HG03280 (cell line): ENCODE measurements at regions not wholly inside any gene's neighbourhood (a gene's known extent, or its start where the extent isn't known, plus 50 kb on each side); places are given as distances from the start of the nearest gene placed in this dataset.

Experiments used
- ATAC-seq: cut with Tn5 transposase; IDR thresholded peaks from one replicate; pipeline ENCODE4 v1.9.1; 2021; ENCODE audit warnings: mild to moderate bottlenecking, moderate library complexity; ENCODE audit not compliant: unreplicated experiment

DNA sequence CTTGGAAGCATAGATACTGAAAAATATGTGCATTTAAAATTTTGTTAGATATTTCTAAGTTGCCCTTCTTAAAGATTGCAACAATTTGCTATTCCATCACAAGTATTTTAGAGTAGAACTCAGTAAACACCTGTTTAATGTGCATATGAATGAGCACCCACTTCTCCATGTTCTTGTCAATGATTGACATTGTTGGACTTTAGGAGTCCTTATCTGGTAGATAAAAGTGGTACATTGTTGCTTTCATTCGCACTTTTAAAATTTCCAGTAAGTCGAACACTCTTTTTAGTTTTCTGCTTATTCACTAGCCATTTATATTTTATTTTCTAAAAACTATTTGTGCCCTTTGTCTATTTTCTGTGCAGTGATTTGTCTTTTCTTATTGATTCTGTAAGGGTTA, 478.3 kb downstream of the SOX2 start:
- ATAC-seq = no peak

GRCh38 chr3:182198345-182198744, 486.6 kb downstream of the SOX2 start:
- no peak for ATAC-seq

- ATAC-seq = no peak
These were observed 489.9 kb downstream of the SOX2 start for GRCh38 chr3:182201456-182202168.

DNA sequence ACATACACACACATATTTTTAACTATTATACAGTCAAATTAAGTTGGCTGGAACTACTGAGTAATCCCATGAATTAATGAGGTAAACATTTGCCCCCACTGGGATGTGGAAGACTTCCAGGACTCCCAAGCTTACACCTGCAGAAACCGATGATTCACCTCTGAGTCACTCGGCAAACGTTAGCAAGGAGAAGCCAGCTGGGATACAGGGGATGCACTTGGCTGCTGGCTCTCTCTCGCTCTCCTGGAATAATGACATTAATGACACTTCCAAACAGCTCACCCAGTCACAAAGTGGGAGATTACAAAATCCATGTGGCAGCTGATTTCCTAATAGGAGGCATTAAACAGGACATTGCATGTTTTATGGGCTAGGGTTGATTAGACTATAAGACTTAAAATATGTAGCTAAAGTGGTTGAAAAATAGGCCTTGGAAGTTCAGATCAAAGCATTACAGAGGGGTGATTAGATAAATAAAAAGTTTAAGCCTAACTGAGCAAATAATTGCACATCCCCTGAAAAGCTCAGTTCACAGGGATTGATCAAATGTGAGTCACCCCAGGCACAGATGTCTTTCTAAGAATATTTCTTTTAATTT, 500.9 kb downstream of the SOX2 start:
- ATAC-seq = no peak

- no peak for ATAC-seq
These were observed 502.7 kb downstream of the SOX2 start for GRCh38 chr3:182214416-182214815.

DNA sequence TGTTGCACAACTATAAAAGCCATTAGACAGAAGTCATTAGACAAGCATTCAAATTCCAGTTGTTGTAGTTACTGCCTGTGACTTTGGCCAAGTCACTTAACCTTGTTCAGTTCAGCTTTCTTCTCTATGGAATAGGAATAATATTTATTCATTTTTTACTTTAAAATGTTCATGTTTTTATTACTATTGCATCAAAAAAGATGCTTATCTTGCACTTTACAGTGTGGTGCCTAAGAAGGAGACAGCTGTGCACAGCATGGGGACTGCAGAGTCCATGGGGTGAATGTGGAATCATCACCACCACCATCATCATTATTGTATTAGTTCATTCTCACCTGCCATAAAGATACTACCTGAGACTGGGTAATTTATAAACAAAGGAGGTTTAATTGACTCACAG, 504.2 kb downstream of the SOX2 start:
- no peak for ATAC-seq

DNA sequence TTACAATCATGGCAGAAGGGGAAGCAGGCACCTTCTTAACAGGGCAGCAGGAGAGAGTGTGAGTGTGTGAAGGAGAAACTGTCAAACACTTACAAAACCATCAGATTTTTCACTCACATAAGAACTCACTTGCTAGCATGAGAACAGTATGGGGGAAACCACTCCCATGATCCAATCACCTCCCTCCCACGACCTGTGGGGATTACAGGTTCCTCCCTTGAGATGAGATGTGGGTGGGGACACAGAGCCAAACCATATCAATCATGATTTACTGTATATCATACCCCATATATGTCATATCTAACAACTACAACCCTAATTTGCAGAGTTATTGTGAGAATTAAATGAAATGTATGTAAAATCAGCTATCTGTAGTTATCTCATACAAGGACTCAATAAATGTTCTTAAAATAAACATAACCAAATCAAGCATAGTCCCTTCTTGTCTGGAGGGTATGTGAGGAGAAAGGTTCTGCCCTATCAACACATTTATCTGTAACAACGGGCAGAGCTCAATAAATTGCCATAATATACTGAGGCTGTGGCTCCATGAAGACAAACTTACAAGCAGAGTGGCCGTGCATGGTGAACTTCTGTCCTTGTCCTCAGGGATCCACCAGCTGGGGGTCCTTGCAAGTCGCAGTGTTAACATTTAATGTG, 504.7 kb downstream of the SOX2 start:
- ATAC-seq = no peak

DNA sequence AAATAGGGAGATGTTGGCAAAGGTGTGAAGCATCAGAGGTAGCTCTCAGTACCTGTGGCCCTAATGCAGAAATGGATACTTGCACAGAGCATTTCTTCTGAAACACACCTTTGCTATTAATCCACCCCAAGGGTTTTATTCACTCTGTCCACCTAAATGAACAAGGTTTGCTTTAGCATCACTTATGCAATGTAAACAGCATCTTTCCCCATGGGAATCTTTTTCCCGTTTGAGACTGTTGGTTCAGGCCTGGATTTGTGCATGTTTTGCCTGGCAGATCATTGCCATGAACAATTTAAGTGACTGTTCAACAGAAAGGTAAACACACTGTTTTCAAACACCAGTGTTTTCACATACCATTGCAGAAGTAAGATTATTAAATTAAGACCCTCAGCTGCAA, 508.3 kb downstream of the SOX2 start:
- ATAC-seq = no peak

DNA sequence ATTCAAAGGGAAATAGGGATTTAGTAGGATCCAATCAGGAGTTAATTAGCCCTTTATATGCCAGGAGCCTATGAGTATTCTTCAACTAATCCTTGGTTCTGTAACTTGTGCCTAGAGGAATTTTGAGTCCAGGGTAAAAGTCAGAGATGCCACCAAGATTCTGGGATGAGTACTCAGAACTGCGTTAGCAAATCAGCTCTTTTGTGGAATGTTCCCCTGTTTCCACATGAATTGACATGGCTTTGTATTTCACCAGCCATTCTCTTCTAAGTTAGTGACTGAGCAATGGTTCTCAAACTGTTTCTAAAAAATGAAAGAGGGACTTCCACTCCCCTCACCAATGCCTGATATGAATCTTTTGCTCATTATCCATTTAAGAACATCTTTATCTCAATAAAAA, 508.7 kb downstream of the SOX2 start:
- no peak for ATAC-seq

DNA sequence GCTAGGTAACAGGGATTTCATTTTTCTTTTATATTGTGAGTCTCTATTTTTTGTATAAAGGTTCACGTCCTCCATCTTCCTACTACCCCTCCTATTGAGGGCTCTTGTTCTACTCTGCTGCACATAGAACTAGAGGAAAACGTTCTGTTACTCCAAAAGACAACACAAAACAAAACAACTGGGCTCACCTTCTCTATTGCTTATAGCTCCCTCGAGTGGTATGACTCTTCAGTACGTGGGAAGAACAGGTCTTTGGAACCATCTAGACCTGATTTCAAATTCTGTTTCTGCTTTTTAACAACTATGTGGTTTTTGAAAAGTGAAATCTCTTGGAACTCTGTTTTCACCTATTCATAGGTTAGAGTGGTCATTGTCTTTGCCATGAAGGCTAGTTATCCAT, 515.3 kb downstream of the SOX2 start:
- no peak for ATAC-seq

DNA sequence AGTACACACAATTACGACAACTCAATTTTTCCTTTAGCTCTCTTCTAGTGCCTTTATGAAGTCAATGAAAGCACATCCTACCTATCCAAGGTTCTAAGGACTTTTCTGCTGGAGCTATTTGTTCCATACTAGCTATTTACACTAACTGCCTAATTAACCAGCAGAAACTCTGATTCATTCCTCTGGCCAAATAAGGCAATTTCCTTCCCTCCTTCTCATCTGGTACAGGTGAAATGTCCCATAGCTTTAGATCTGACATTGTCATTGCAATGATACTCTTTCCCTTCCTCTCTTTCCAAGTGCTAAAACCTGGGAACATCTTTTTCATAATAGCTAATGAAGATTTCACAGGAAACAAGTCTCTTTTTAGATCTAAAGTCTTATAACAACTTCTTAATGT, 521.7 kb downstream of the SOX2 start:
- no peak for ATAC-seq

GRCh38 chr3:182233957-182234356, 522.2 kb downstream of the SOX2 start:
- ATAC-seq = no peak

- no peak for ATAC-seq
These were observed 523.2 kb downstream of the SOX2 start for GRCh38 chr3:182234881-182235280.

- ATAC-seq = no peak
These were observed 523.8 kb downstream of the SOX2 start for GRCh38 chr3:182235504-182235903.

GRCh38 chr3:182238126-182238525, 526.4 kb downstream of the SOX2 start:
- ATAC-seq = no peak

DNA sequence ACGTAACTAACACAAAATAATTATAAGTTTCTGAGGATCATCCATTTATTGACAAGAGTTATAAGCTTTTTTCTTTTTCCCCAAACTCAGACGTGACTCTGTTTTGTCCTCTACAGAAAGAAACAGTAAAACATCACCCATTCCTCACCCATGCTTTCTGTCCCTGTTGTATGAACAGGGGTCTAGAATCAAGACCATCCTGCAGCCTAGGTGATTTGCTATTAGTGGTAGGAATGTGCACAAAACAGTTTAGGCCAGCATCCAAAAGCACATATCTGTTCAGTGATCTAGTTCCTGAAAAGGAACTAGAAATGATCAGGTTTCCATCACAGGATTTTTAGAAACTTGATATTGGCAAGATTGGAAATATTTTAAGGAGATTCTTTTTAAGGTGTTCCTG, 527.6 kb downstream of the SOX2 start:
- no peak for ATAC-seq

GRCh38 chr3:182240474-182240873, 528.7 kb downstream of the SOX2 start:
- no peak for ATAC-seq

DNA sequence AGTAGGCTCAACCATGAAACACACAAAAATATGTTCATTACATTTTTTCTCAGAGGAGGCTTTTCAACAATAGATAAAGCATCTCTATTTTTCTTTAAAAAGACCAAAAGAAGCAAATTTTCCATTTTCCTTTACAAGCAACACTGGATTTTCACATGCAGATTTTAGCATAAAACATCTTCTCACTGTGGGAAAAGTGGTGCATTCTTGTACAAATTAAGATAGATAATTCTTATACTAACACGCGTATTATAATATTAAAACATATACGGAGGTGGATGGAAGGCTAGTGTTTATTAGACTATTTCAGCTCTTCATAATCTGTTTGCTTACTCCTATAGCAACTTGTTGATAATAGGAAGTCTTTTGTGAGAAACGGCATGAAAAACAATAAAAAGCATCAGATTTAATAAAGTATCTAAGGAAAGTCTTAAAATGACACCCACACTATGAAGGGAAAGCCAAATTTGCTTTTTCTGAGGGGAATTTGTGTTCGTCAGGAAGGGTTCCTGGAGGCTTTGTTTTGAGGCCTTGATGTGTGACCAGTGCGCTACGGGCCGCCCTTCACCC, 529.6 kb downstream of the SOX2 start:
- ATAC-seq = no peak

- no peak for ATAC-seq
These were observed 530.2 kb downstream of the SOX2 start for GRCh38 chr3:182241766-182242488.

DNA sequence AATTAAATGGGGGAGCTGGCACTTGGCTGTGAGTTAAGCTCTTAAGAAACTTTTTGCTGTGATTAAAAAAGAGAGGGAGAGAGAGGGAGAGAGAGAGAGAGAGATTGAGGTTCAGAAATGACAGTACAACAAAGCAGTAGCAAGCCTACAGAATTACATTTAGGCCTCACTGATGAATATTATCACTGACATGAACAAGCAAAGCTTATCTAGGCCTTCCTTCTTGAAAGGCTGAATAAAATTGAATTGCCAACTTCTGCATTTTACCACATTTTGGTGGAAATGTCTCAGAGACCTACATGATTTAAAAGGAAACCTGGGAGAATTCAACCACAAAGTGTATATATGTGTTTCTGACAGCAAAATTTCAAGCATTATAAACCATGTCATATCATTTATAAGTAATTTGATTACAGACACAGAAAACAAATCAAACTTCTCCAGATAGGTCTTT, 530.8 kb downstream of the SOX2 start:
- no peak for ATAC-seq

DNA sequence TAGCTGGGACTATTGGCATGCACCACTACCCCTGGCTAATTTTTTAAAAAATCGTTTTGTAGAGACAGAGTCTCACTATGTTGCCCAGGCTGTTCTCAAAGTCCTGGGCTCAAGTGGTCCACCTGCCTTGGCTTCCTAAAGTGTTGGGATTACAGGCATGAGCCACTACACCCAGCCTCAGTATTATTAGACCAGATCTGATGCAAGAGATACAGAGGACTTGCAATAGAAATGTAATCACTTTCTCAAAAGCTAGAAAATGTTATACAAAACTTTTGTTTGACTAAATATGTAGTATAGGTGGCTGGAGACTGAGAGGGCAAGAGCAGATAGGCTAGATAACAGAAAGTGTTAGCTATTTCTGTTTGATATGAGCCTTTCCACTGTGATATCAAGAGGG, 531.9 kb downstream of the SOX2 start:
- ATAC-seq = no peak
